ENCODE measurements at regions not wholly inside any gene's neighbourhood (a gene's known extent, or its start where the extent isn't known, plus 50 kb on each side); places are given as distances from the start of the nearest gene placed in this dataset.
"Not testable (repeated sequence)": the region's sequence is repeated elsewhere in the genome, so short reads cannot be mapped to it uniquely, and the experiment has no call there.

DNA sequence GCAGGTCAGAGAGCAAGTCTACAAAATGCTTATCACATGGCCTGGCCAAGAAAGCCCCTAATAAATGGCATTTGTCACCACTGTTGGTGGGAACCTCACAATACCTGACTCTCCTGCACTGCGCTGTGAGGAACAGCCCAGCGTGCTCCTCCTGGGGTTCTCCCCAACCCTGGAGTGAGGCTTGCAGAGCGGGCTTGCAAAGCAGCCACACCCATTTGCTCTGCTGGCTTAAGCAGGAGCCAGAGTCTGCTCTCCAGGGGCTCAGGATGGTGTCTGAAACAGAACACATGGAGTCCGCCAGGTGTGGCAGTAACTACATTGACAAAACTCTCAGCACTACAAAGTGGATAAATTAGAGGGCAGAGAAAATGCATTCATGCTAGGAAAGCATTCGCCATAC lies 331.0 kb upstream of the CCL2 start:
- no peak for DNase-seq (ENCODE audit: low read depth)
- no peak overlapping the region for H3K4me3 ChIP-seq (ENCODE audit: low read depth, low read length)
- TF ChIP-seq, protein P1, sequence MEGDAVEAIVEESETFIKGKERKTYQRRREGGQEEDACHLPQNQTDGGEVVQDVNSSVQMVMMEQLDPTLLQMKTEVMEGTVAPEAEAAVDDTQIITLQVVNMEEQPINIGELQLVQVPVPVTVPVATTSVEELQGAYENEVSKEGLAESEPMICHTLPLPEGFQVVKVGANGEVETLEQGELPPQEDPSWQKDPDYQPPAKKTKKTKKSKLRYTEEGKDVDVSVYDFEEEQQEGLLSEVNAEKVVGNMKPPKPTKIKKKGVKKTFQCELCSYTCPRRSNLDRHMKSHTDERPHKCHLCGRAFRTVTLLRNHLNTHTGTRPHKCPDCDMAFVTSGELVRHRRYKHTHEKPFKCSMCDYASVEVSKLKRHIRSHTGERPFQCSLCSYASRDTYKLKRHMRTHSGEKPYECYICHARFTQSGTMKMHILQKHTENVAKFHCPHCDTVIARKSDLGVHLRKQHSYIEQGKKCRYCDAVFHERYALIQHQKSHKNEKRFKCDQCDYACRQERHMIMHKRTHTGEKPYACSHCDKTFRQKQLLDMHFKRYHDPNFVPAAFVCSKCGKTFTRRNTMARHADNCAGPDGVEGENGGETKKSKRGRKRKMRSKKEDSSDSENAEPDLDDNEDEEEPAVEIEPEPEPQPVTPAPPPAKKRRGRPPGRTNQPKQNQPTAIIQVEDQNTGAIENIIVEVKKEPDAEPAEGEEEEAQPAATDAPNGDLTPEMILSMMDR (conservative IDR thresholded peaks at IDR 0.05; ENCODE audit: low read depth, low read length) = no peak

DNA sequence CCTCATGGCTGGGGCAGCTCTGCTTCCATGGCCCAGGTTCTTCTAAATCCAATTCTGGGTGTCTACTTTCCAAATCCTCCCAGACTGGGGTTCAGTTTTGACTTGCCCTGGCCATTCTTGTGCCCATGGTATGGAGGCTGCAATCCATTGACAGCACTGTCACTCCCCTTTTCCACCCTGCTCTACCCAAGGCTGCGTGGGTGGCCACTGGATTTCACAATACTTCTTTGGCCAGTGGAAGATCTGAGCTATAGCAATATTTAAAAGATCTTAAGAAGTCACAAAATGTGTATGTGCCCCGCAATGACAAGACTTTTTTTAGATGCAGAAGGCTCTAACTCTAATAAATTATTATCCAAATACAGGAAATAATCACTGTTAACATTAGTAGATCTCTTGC lies 329.4 kb upstream of the CCL2 start:
- DNase-seq (ENCODE audit: low read depth) = no peak
- TF ChIP-seq, protein P1 (conservative IDR thresholded peaks at IDR 0.05; ENCODE audit: low read depth, low read length) = no peak
- H3K4me3 ChIP-seq (ENCODE audit: low read depth, low read length) = no peak overlapping the region

DNA sequence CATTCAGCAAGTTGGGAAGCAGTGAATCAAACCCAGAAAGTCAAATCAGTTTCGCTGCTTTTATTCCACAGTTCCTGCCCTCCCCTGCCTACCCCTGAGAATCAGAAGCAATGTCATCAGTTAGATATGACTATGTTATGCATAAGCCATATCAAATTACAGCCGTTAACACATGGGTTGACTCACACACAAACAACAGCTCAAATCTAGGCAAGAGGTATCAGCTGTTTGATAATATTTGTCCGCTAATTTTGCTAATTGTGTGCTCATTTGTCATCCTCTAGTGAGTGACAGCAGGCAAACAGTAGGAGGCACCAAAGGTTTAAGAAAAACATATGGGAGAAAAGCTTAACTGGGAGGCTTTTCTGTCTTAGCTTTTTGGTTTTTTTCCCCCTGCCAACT lies 327.4 kb upstream of the CCL2 start:
- DNase-seq (ENCODE audit: low read depth) = no peak
- no peak overlapping the region for H3K4me3 ChIP-seq (ENCODE audit: low read depth, low read length)
- TF ChIP-seq, protein P1 (conservative IDR thresholded peaks at IDR 0.05; ENCODE audit: low read depth, low read length) = peak; percentile 16

DNA sequence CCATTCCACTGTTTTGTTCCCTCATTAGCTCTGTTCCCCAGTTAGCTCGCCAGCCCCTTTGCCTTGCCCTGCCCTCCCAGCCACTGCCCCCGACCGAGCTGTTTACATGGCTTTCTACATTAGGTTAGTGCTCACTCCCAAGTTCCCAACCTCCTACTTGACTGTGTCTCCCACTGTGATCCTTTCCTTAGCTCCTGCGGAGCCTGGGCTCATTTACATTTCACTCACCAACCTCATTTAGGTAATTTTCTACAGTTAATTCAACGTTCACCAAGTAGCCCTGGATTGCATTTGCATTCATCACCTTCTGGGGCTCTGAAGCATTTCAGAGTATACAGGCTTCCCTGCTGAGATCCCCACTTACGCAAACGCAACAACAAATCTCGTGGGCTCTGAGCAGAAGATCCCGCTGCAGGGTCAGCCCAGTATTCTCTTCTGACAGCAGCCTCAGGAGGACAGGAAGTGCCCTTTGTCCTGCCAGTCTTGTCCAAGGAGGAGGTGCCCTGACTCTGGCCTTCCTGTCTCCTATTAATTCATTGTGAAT lies 325.8 kb upstream of the CCL2 start:
- DNase-seq (ENCODE audit: low read depth) = no peak
- H3K4me3 ChIP-seq (ENCODE audit: low read depth, low read length) = no peak overlapping the region
- TF ChIP-seq, protein P1 (conservative IDR thresholded peaks at IDR 0.05; ENCODE audit: low read depth, low read length) = no peak

DNA sequence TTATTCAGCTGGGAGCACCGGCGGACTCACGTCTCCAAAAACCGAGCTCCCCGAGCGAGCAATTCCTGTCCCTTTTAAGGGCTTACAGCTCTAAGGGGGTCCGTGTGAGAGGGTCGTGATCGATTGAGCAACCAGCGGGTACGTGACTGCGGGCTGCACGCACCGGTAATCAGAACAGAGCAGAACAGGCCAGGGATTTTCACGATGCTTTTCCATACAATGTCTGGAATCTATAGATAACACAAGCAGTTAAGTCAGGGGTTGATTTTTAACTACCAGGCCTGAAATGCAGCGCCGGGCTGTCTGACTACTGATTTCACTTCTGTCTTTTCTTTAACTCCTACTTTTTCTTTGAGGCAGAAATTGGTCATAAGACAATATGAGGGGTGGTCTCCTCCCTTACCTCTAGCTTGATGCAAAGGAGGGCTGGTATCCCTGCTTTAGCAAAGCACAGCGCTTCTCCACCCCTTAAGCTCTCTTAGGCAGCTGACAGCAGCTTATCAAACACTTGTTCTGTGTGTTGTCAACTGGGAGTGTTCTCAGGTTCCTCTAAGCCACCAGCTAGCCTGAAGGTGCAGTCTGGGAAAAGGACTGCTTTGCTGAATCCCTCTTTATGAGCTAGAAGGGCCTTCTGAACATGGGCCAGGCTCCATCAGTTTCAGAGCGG lies 323.8 kb upstream of the CCL2 start:
- not testable (repeated sequence) for DNase-seq (ENCODE audit: low read depth); H3K4me3 ChIP-seq (ENCODE audit: low read depth, low read length)

DNA sequence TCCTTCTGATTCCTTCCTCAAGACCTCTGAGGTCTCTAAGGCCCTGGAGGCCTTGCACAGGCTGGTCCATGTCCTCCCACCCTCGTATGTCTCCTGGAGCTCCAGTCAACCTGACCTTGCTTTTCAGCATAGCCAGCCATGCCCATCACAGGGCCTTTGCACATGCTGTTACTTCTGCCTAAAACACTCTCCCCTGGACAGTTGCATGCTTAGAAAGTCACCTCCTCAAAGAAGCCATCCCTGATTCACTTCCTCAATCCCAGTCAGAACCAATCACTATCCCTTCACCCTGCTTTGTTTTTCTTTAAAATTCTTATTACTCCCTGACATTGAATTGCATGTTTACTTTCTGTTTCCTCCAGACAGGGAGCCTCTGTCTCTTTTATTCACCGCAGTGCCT lies 322.1 kb upstream of the CCL2 start:
- DNase-seq (ENCODE audit: low read depth) = no peak
- TF ChIP-seq, protein P1 (conservative IDR thresholded peaks at IDR 0.05; ENCODE audit: low read depth, low read length) = no peak
- no peak overlapping the region for H3K4me3 ChIP-seq (ENCODE audit: low read depth, low read length)

DNA sequence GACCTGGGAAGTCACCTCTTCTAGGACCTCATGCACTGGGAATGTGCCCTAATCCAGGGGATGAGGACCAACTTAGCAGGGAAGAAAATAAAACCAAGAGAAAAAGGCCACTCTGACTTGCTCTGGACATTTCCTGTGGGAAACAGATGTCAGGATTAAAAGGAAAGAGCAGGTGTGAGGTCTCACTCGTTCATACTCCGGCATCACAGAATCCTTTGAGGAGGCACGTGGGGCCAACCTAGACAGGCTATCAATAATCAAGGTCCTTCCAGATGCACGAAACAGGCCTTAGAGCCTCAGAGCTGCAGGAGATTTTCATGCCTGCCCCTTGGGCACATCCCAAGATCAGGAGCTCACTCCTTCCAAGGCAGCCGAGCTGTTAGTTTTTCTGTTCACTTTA lies 321.5 kb upstream of the CCL2 start:
- TF ChIP-seq, protein P1 (conservative IDR thresholded peaks at IDR 0.05; ENCODE audit: low read depth, low read length) = no peak
- no peak for DNase-seq (ENCODE audit: low read depth)
- no peak overlapping the region for H3K4me3 ChIP-seq (ENCODE audit: low read depth, low read length)
